HG02840 (cell line): ENCODE measurements at regions not wholly inside any gene's neighbourhood (a gene's known extent, or its start where the extent isn't known, plus 50 kb on each side); places are given as distances from the start of the nearest gene placed in this dataset.
"Not testable (repeated sequence)": the region's sequence is repeated elsewhere in the genome, so short reads cannot be mapped to it uniquely, and the experiment has no call there.

Experiments used
- ATAC-seq: cut with Tn5 transposase; IDR thresholded peaks from one replicate; pipeline ENCODE4 v1.9.1; 2021; ENCODE audit warnings: mild to moderate bottlenecking, moderate library complexity, moderate number of reproducible peaks; ENCODE audit not compliant: unreplicated experiment, low FRiP score

- ATAC-seq, result no peak
These were observed 611.7 kb downstream of the NUF2 start for GRCh38 chr1:163933437-163933836.

- ATAC-seq, result no peak
These were observed 614.1 kb downstream of the NUF2 start for GRCh38 chr1:163935738-163936374.

GRCh38 chr1:163959622-163960021, 599.4 kb upstream of the PBX1 start:
- ATAC-seq, result no peak

- no peak for ATAC-seq
These were observed 588.8 kb upstream of the PBX1 start for GRCh38 chr1:163970151-163970550.

- ATAC-seq, result no peak
These were observed 588.3 kb upstream of the PBX1 start for GRCh38 chr1:163970699-163971098.

- no peak for ATAC-seq
These were observed 585.4 kb upstream of the PBX1 start for GRCh38 chr1:163973586-163973985.

GRCh38 chr1:163974120-163974519, 584.9 kb upstream of the PBX1 start:
- ATAC-seq, result no peak

GRCh38 chr1:163980394-163980793, 578.6 kb upstream of the PBX1 start:
- no peak for ATAC-seq

GRCh38 chr1:163981500-163982030, 577.4 kb upstream of the PBX1 start:
- no peak for ATAC-seq

GRCh38 chr1:163983097-163983496, 575.9 kb upstream of the PBX1 start:
- ATAC-seq, result no peak

GRCh38 chr1:163985700-163986099, 573.3 kb upstream of the PBX1 start:
- ATAC-seq, result no peak

- no peak for ATAC-seq
These were observed 559.9 kb upstream of the PBX1 start for GRCh38 chr1:163999131-163999530.

GRCh38 chr1:164006186-164006585, 552.8 kb upstream of the PBX1 start:
- not testable (repeated sequence) for ATAC-seq

- no peak for ATAC-seq
These were observed 552.4 kb upstream of the PBX1 start for GRCh38 chr1:164006621-164007020.

GRCh38 chr1:164017239-164017638, 541.7 kb upstream of the PBX1 start:
- ATAC-seq, result no peak

- no peak for ATAC-seq
These were observed 538.6 kb upstream of the PBX1 start for GRCh38 chr1:164020391-164020790.

- no peak for ATAC-seq
These were observed 537.2 kb upstream of the PBX1 start for GRCh38 chr1:164021813-164022212.

GRCh38 chr1:164033782-164034181, 525.2 kb upstream of the PBX1 start:
- no peak for ATAC-seq

GRCh38 chr1:164040754-164041153, 518.2 kb upstream of the PBX1 start:
- no peak for ATAC-seq

- ATAC-seq, result no peak
These were observed 507.2 kb upstream of the PBX1 start for GRCh38 chr1:164051782-164052181.

GRCh38 chr1:164054331-164054730, 504.7 kb upstream of the PBX1 start:
- ATAC-seq, result no peak

GRCh38 chr1:164058198-164058597, 500.8 kb upstream of the PBX1 start:
- ATAC-seq, result no peak

GRCh38 chr1:164061528-164061927, 497.5 kb upstream of the PBX1 start:
- ATAC-seq, result no peak
